ENCODE measurements at regions not wholly inside any gene's neighbourhood (a gene's known extent, or its start where the extent isn't known, plus 50 kb on each side); places are given as distances from the start of the nearest gene placed in this dataset.

DNA sequence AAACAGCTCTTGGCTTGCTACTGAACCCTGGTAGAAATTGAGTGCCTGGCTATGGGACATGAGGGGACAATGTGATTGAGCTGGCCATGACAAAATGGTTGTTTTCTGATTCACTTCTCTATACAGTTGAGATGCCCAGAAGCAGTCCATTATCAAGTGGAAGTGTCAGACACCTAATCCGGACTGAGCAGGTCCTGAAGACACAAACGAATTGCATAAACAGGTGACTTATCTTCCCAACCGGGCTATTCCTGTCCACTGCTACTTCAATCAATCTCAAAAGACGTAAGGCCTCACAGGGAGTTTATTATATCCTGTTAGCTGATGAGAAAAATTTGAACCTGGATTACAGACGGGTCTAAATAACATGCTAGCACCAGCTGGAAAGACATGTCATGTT lies 105.5 kb upstream of the WAC start:
- H3K9me3 ChIP-seq (ENCODE audit: control insufficient read depth, low read depth, low read length), result no peaks in the 10 kb centered on the region
- TF ChIP-seq, protein P1, sequence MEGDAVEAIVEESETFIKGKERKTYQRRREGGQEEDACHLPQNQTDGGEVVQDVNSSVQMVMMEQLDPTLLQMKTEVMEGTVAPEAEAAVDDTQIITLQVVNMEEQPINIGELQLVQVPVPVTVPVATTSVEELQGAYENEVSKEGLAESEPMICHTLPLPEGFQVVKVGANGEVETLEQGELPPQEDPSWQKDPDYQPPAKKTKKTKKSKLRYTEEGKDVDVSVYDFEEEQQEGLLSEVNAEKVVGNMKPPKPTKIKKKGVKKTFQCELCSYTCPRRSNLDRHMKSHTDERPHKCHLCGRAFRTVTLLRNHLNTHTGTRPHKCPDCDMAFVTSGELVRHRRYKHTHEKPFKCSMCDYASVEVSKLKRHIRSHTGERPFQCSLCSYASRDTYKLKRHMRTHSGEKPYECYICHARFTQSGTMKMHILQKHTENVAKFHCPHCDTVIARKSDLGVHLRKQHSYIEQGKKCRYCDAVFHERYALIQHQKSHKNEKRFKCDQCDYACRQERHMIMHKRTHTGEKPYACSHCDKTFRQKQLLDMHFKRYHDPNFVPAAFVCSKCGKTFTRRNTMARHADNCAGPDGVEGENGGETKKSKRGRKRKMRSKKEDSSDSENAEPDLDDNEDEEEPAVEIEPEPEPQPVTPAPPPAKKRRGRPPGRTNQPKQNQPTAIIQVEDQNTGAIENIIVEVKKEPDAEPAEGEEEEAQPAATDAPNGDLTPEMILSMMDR (optimal IDR thresholded peaks at IDR 0.05 in 1 of 3, IDR thresholded peaks at IDR 0.05 in 1 of 3, conservative IDR thresholded peaks at IDR 0.05 in 1 of 3; ENCODE audit: extremely low read depth in 1 of 3, insufficient read depth in 2 of 3, low read length in 3 of 3), result no peak
- TF ChIP-seq EZH2 (IDR thresholded peaks at IDR 0.05; ENCODE audit: low read length), result no peak
- H3K27ac ChIP-seq (ENCODE audit: control insufficient read depth, insufficient read depth, low read length), result no peak overlapping the region
- H3K9ac ChIP-seq (ENCODE audit: control insufficient read depth, extremely low read depth, insufficient read depth, low read length), result no peak overlapping the region
- dilution Hi-C loops (cut with MboI; ENCODE audit: extremely low pct_ligation_motif_present, low sequenced_read_pairs), result no loop called here
- H2AFZ ChIP-seq (ENCODE audit: control insufficient read depth, low read length), result no peak overlapping the region
- no peak overlapping the region for H3K4me2 ChIP-seq (ENCODE audit: control insufficient read depth, extremely low read depth, insufficient read depth, low read depth, low read length)
- H3K79me2 ChIP-seq (ENCODE audit: control insufficient read depth, insufficient read depth, low read length), result no peaks in the 10 kb centered on the region
- no peaks in the 10 kb centered on the region for H4K20me1 ChIP-seq (ENCODE audit: control insufficient read depth, extremely low read depth, insufficient read depth, low read length)
- H3K36me3 ChIP-seq (ENCODE audit: control insufficient read depth in 2 of 2, extremely low read depth in 1 of 2, insufficient read depth in 2 of 2, low read length in 2 of 2), result no peaks in the 10 kb centered on the region
- DNase-seq (ENCODE audit: low read depth, low spot score) (no peak), FAIRE-seq (no peak)
- no peaks in the 10 kb centered on the region for H3K4me1 ChIP-seq (ENCODE audit: control insufficient read depth, extremely low read depth, insufficient read depth, low read length)
- no peak overlapping the region for H3K4me3 ChIP-seq (ENCODE audit: control insufficient read depth in 2 of 3, extremely low read depth in 1 of 3, insufficient read depth in 2 of 3, low read depth in 1 of 3, low read length in 3 of 3)
- no peaks in the 10 kb centered on the region for H3K9me1 ChIP-seq (ENCODE audit: control insufficient read depth, extremely low read depth, insufficient read depth, low read length)
- H3K27me3 ChIP-seq (ENCODE audit: control insufficient read depth, extremely low read depth, insufficient read depth, low read length), result no peaks in the 10 kb centered on the region

DNA sequence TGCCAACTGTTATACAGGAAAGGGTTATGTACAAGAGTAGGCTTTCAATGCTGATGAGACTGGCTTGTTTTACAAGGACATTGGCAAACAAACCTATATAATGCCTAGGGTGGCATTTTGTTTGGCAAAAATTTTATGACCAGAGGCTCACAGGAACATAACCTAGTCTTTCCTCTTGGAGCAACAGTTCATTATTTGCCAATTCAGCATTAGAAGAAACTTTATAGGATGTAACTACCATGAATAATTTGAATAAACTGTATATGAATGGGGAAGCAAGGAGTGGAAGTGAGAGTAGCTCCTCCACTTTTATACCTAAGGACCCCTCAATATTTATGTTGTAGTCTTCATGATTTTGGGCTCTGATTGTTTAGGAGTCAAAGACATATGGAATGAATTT lies 103.9 kb upstream of the WAC start:
- FAIRE-seq, result no peak
- no peak overlapping the region for H2AFZ ChIP-seq (ENCODE audit: control insufficient read depth, low read length)
- no peak overlapping the region for H3K9ac ChIP-seq (ENCODE audit: control insufficient read depth, extremely low read depth, insufficient read depth, low read length)
- H3K4me2 ChIP-seq (ENCODE audit: control insufficient read depth, extremely low read depth, insufficient read depth, low read depth, low read length), result no peak overlapping the region
- no peaks in the 10 kb centered on the region for H4K20me1 ChIP-seq (ENCODE audit: control insufficient read depth, extremely low read depth, insufficient read depth, low read length)
- H3K9me1 ChIP-seq (ENCODE audit: control insufficient read depth, extremely low read depth, insufficient read depth, low read length), result no peaks in the 10 kb centered on the region
- TF ChIP-seq, protein P1 (optimal IDR thresholded peaks at IDR 0.05 in 1 of 3, IDR thresholded peaks at IDR 0.05 in 1 of 3, conservative IDR thresholded peaks at IDR 0.05 in 1 of 3; ENCODE audit: extremely low read depth in 1 of 3, insufficient read depth in 2 of 3, low read length in 3 of 3), result no peak
- TF ChIP-seq EZH2 (IDR thresholded peaks at IDR 0.05; ENCODE audit: low read length), result no peak
- DNase-seq (ENCODE audit: low read depth, low spot score), result no peak
- no peaks in the 10 kb centered on the region for H3K36me3 ChIP-seq (ENCODE audit: control insufficient read depth in 2 of 2, extremely low read depth in 1 of 2, insufficient read depth in 2 of 2, low read length in 2 of 2)
- H3K9me3 ChIP-seq (ENCODE audit: control insufficient read depth, low read depth, low read length), result no peaks in the 10 kb centered on the region
- H3K27ac ChIP-seq (ENCODE audit: control insufficient read depth, insufficient read depth, low read length), result no peak overlapping the region
- no peak overlapping the region for H3K4me3 ChIP-seq (ENCODE audit: control insufficient read depth in 2 of 3, extremely low read depth in 1 of 3, insufficient read depth in 2 of 3, low read depth in 1 of 3, low read length in 3 of 3)
- H3K4me1 ChIP-seq (ENCODE audit: control insufficient read depth, extremely low read depth, insufficient read depth, low read length), result no peaks in the 10 kb centered on the region
- H3K27me3 ChIP-seq (ENCODE audit: control insufficient read depth, extremely low read depth, insufficient read depth, low read length), result no peaks in the 10 kb centered on the region
- no peaks in the 10 kb centered on the region for H3K79me2 ChIP-seq (ENCODE audit: control insufficient read depth, insufficient read depth, low read length)
- dilution Hi-C loops (cut with MboI; ENCODE audit: extremely low pct_ligation_motif_present, low sequenced_read_pairs), result no loop called here

All from keratinocyte (primary cell).